Suprapubic skin (tissue), 4 donors: ENCODE measurements at regions not wholly inside any gene's neighbourhood (a gene's known extent, or its start where the extent isn't known, plus 50 kb on each side); places are given as distances from the start of the nearest gene placed in this dataset.
"Not testable (repeated sequence)": the region's sequence is repeated elsewhere in the genome, so short reads cannot be mapped to it uniquely, and the experiment has no call there.

Experiments used
- DNase-seq, 2 donors: peaks; one replicate each; pipeline ENCODE4 v3.0.0-alpha.2; 2019; ENCODE audit warnings: low spot score in 2 of 2
- H3K27ac ChIP-seq: fragments of 200-600 bp; sonication (generic); one replicate; pipeline ENCODE4 v1.5.1; 2019
- H3K27me3 ChIP-seq: fragments of 200-600 bp; sonication (generic); one replicate; pipeline ENCODE4 v1.5.1; 2019
- H3K36me3 ChIP-seq: fragments of 200-600 bp; sonication (generic); one replicate; pipeline ENCODE4 v1.5.1; 2019
- H3K4me1 ChIP-seq: fragments of 200-600 bp; sonication (generic); one replicate; pipeline ENCODE4 v1.5.1; 2019
- H3K4me3 ChIP-seq: fragments of 200-600 bp; sonication (generic); one replicate; pipeline ENCODE4 v1.5.1; 2019; ENCODE audit warnings: mild to moderate bottlenecking
- H3K9me3 ChIP-seq: fragments of 200-600 bp; sonication (generic); one replicate; pipeline ENCODE4 v1.5.1; 2019
- EP300 ChIP-seq: sonication (generic); formaldehyde crosslinking; IDR thresholded peaks from one replicate; pipeline ENCODE4 v1.6.1; 2017; ENCODE audit warnings: antibody characterized with exemption
- POLR2A ChIP-seq, 2 donors: fragments of 450-650 bp; IDR thresholded peaks; one replicate each; pipeline ENCODE4 v1.6.1; 2017; ENCODE audit warnings: antibody characterized with exemption in 2 of 2, mild to moderate bottlenecking in 2 of 2, moderate library complexity in 2 of 2
- POLR2AphosphoS5 ChIP-seq, 3 donors: sonication (generic); formaldehyde crosslinking; IDR thresholded peaks; one replicate each; pipeline ENCODE4 v1.6.1; 2017; ENCODE audit warnings: antibody characterized with exemption in 3 of 3
- WGBS: methylation state at CpG from one replicate; pipeline ENCODE4 v1.1.5; 2018; 5-methylcytosine and 5-hydroxymethylcytosine counted together
- TF ChIP-seq, protein P1 (sequence below), 2 donors: fragments of 200-600 bp in 1 of 2; fragments of 450-650 bp in 1 of 2; sonication (generic) in 1 of 2; IDR thresholded peaks; one replicate each; pipeline ENCODE4 v1.5.1; 2016 to 2019; ENCODE audit warnings: antibody characterized with exemption in 2 of 2, mild to moderate bottlenecking in 1 of 2, moderate library complexity in 1 of 2

DNA sequence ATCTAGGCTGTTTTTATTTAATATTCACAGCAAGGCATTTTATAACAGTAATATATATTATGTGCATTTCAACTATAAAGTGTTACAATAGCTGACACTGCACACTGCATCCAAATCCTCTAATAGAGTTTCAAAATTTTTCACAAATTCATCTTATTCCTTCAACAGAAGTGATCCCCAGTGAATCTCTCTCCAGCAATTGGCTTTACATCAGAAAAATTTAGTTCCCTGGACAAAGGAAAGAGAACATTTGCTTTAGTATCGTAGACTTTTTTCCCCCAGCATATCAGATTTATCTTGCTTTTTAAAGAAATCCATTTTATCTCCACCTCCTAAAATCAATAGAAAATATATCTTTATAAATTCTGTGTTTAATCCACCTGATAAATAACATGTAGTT, 868.6 kb downstream of the TBL1XR1 start:
- Histone ChIP-seq H3K36me3 (no peaks in the 10 kb centered on the region), H3K4me1 (no peaks in the 10 kb centered on the region), H3K27me3 (no peaks in the 10 kb centered on the region), H3K4me3 (no peak overlapping the region), H3K27ac (no peak overlapping the region), H3K9me3 (no peaks in the 10 kb centered on the region)
- TF ChIP-seq POLR2A (IDR thresholded peaks at IDR 0.05), result no peak
- TF ChIP-seq, protein P1, sequence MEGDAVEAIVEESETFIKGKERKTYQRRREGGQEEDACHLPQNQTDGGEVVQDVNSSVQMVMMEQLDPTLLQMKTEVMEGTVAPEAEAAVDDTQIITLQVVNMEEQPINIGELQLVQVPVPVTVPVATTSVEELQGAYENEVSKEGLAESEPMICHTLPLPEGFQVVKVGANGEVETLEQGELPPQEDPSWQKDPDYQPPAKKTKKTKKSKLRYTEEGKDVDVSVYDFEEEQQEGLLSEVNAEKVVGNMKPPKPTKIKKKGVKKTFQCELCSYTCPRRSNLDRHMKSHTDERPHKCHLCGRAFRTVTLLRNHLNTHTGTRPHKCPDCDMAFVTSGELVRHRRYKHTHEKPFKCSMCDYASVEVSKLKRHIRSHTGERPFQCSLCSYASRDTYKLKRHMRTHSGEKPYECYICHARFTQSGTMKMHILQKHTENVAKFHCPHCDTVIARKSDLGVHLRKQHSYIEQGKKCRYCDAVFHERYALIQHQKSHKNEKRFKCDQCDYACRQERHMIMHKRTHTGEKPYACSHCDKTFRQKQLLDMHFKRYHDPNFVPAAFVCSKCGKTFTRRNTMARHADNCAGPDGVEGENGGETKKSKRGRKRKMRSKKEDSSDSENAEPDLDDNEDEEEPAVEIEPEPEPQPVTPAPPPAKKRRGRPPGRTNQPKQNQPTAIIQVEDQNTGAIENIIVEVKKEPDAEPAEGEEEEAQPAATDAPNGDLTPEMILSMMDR (IDR thresholded peaks at IDR 0.05), result no peak
- TF ChIP-seq POLR2AphosphoS5 (IDR thresholded peaks at IDR 0.05), result no peak
- 77% methylated on average over 1 of the region's 1 CpG for WGBS
- DNase-seq, result no peak

DNA sequence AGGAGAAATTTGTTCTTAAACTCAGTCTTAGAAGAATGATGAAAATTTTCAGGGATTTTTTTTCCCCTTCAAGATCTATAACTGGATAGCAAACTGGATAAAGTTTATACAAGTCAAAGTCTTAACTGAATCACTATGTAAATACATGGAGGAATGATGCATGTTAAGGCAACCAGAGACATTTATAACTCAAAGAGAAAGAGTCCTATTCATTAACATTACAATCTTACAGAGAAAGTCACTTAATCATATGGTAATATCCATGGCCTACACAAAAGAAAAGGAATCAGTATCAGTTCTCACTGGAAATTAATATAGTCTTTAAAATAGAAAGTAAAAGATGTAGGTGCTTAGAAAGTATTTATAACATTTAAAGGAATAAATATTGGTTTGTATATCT, 869.1 kb downstream of the TBL1XR1 start:
- TF ChIP-seq EP300 (no peak), POLR2AphosphoS5 (IDR thresholded peaks at IDR 0.05) (no peak), POLR2A (IDR thresholded peaks at IDR 0.05) (no peak)
- TF ChIP-seq, protein P1 (IDR thresholded peaks at IDR 0.05), result no peak
- H3K27me3 ChIP-seq, result no peaks in the 10 kb centered on the region

DNA sequence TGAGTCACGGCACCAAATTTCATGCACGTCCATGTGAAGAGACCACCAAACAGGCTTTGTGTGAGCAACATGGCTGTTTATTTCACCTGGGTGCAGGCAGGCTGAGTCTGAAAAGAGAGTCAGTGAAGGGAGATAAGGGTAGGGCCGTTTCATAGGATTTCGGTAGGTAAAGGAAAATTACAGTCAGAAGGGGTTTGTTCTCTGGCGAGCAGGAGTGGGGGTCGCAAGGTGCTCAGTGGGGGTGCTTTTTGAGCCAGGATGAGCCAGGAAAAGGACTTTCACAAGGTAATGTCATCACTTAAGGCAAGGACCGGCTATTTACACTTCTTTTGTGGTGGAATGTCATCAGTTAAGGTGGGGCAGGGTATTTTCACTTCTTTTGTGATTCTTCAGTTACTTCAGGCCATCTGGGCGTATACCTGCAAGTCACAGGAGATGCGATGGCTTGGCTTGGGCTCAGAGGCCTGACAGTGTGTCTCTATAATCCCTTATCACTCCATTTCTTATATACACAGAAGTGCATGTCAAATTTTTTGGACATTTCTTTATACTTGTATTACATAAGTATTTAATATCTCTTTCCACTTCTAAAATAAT, 870.3 kb downstream of the TBL1XR1 start:
- H3K9me3 ChIP-seq, H3K27ac ChIP-seq, H3K4me1 ChIP-seq, H3K27me3 ChIP-seq, DNase-seq, H3K36me3 ChIP-seq, H3K4me3 ChIP-seq: not testable (repeated sequence)
- WGBS, result 71% methylated on average over 9 of the region's 9 CpGs

More for the DNA sequence above, 869.1 kb downstream of the TBL1XR1 start:
- H3K27ac ChIP-seq, result no peak overlapping the region
- DNase-seq, result no peak
- H3K36me3 ChIP-seq, result no peaks in the 10 kb centered on the region
- H3K9me3 ChIP-seq, result no peaks in the 10 kb centered on the region
- H3K4me3 ChIP-seq, result no peak overlapping the region
- no peaks in the 10 kb centered on the region for H3K4me1 ChIP-seq

DNA sequence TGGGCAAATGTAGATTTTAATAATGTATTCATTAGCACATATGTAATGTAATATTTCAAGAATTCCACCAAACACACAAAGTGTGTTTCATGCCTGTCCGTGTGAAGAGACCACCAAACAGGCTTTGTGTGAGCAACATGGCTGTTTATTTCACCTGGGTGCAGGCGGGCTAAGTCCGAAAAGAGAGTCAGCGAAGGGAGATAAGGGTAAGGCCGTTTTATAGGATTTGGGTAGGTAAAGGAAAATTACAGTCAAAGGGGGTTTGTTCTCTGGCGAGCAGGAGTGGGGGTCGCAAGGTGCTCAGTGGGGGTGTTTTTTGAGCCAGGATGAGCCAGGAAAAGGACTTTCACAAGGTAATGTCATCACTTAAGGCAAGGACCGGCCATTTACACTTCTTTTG, 875.8 kb downstream of the TBL1XR1 start:
- H3K4me3 ChIP-seq, DNase-seq, H3K27me3 ChIP-seq, H3K36me3 ChIP-seq, H3K4me1 ChIP-seq, H3K27ac ChIP-seq, H3K9me3 ChIP-seq: not testable (repeated sequence)
- 92% methylated on average over 8 of the region's 8 CpGs for WGBS

DNA sequence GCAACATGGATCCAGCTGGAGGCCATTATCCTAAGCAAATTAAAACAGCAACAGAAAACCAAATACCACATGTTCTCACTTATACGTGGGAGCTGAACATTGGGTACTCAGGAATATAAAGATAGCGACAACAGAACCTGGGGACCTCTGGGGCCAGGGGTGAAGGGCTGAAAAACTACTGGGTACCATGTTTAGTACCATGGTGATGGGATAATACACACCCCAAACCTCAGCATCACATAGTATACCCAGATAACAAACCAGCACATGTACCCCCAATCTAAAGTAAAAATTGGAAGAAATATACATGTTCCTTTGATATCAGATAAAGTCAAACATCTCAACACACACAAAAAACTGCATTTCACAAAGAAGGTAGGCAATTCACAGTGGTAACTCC, 876.2 kb downstream of the TBL1XR1 start:
- TF ChIP-seq, protein P1 (IDR thresholded peaks at IDR 0.05), result no peak
- TF ChIP-seq POLR2A (IDR thresholded peaks at IDR 0.05) (no peak), EP300 (no peak), POLR2AphosphoS5 (IDR thresholded peaks at IDR 0.05) (no peak)
- H3K36me3 ChIP-seq, result no peaks in the 10 kb centered on the region
- no peak overlapping the region for H3K27ac ChIP-seq
- H3K4me1 ChIP-seq, result no peaks in the 10 kb centered on the region
- H3K4me3 ChIP-seq, result no peak overlapping the region
- WGBS, result 75% methylated on average over 2 of the region's 2 CpGs
- no peak for DNase-seq
- H3K9me3 ChIP-seq, result no peaks in the 10 kb centered on the region
- no peaks in the 10 kb centered on the region for H3K27me3 ChIP-seq

DNA sequence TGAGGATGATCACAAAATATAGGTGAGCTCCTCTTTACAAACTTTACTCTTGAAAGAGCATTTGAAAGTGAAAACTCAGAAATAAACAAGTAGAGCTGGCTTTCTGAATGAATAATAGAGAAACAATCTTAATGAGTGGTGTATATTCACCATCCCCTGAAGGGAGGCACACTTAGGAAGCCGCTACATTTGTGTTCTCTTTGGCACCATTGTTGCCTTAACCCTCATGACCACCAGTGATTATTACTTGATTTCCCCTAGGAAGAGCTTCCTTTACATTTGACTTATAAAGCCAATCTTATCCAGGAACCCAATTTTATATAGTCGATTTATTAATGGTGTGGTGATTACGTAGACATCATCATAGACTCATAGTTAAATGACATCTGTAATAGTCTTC, 883.9 kb downstream of the TBL1XR1 start:
- Histone ChIP-seq H3K4me3 (no peak overlapping the region), H3K27ac (no peak overlapping the region), H3K4me1 (no peaks in the 10 kb centered on the region), H3K27me3 (no peaks in the 10 kb centered on the region), H3K9me3 (no peaks in the 10 kb centered on the region), H3K36me3 (no peaks in the 10 kb centered on the region)
- no peak for TF ChIP-seq EP300
- no peak for TF ChIP-seq POLR2AphosphoS5 (IDR thresholded peaks at IDR 0.05)
- TF ChIP-seq POLR2A (IDR thresholded peaks at IDR 0.05), result no peak
- TF ChIP-seq, protein P1 (IDR thresholded peaks at IDR 0.05), result no peak
- WGBS, result 90% methylated on average over 3 of the region's 3 CpGs
- no peak for DNase-seq
